HFF-Myc (cell line): ENCODE measurements at regions not wholly inside any gene's neighbourhood (a gene's known extent, or its start where the extent isn't known, plus 50 kb on each side); places are given as distances from the start of the nearest gene placed in this dataset.

Experiments
- DNase-seq: peaks from one replicate; pipeline ENCODE4 v3.0.0-alpha.2; 2011; ENCODE audit warnings: low read depth; ENCODE audit errors: extremely low read depth
- H3K4me3 ChIP-seq: replicated peaks from 2 replicates; pipeline ENCODE4 v1.5.1; 2011; ENCODE audit warnings: low read depth, mild to moderate bottlenecking, control low read depth, low read length
- TF ChIP-seq, protein P1 (sequence below): IDR thresholded peaks from 2 replicates; pipeline ENCODE4 v1.5.1; 2012; ENCODE audit warnings: mild to moderate bottlenecking, low read depth, low read length, control low read depth; ENCODE audit errors: missing control alignments

DNA sequence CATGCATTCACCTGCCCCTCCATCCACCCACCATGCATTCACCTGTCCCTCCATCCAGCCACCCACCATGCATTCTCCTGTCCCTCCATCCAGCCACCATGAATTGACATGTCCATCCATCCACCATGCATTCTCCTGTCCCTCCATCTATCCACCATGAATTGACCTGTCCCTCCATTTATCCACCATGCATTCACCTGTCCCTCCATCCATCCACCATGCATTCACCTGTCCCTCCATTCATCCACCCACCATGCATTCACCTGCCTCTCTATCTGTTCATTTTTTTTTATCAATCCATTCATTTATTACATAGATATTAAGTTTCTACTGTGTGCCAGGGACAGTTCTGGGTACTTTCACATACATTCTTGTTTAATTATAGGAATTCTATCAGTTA, 69.2 kb downstream of the MYCN start:
- H3K4me3 ChIP-seq, result no peak overlapping the region
- DNase-seq, result no peak
- TF ChIP-seq, protein P1, sequence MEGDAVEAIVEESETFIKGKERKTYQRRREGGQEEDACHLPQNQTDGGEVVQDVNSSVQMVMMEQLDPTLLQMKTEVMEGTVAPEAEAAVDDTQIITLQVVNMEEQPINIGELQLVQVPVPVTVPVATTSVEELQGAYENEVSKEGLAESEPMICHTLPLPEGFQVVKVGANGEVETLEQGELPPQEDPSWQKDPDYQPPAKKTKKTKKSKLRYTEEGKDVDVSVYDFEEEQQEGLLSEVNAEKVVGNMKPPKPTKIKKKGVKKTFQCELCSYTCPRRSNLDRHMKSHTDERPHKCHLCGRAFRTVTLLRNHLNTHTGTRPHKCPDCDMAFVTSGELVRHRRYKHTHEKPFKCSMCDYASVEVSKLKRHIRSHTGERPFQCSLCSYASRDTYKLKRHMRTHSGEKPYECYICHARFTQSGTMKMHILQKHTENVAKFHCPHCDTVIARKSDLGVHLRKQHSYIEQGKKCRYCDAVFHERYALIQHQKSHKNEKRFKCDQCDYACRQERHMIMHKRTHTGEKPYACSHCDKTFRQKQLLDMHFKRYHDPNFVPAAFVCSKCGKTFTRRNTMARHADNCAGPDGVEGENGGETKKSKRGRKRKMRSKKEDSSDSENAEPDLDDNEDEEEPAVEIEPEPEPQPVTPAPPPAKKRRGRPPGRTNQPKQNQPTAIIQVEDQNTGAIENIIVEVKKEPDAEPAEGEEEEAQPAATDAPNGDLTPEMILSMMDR, result no peak

DNA sequence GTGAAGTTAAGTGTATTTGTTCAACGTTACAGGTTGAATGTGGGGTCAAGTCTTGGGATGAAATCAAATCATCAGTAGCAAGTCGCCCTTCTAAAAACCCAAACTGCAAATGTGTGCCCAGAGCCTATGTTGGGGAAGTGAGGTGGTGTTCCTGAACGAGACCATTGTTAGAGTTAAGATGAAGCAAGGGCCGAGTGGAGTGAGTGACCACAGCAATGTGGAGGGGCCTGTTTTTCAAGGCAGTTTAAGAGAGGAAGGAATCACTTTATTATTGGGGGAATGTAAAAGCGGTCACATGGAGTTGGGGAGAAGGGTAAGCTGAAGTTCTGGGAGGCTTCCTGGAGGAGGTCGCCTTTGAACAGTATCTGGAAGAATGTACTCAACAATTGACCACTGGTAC, 68.5 kb downstream of the MYCN start:
- TF ChIP-seq, protein P1, result no peak
- DNase-seq, result no peak
- no peak overlapping the region for H3K4me3 ChIP-seq

GRCh38 chr2:16008331-16008850, 68.0 kb downstream of the MYCN start:
- TF ChIP-seq, protein P1, result no peak
- no peak overlapping the region for H3K4me3 ChIP-seq
- no peak for DNase-seq

- no peak for DNase-seq
- no peak overlapping the region for H3K4me3 ChIP-seq
Measured at GRCh38 chr2:16007167-16007934, 67.0 kb downstream of the MYCN start.

DNA sequence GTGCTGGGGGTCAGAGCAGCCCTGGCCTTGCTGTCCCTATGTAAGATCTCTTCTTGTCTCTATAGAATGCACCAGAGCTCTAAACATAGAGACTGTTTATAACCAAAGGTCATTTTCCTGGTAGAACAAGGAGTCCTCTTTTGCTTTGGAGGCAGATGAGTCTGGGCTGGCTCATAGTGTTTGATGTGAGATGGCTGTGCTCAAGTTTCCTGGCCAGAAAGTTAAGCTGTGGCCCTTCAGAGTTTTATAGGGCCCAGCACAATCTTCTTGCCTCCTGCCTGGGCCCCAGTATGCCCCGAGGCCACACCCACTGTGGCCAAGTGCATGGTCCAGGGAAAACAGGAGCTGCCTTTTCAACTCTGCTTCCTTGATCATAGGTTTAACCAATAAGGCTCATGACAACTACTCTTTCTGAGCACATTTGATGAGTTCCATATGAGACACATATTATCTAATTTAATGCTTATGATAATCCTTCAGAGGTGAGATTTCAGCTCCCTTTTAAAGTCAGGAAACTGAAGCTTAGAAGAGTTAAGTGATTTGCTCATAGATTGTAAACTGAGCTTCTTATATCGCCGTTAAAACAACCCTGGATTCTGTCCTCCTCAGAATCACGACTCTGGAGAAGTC, 66.3 kb downstream of the MYCN start:
- TF ChIP-seq, protein P1, result no peak
- DNase-seq, result no peak

More at GRCh38 chr2:16007167-16007934, 67.0 kb downstream of the MYCN start:
- TF ChIP-seq, protein P1, result no peak

DNA sequence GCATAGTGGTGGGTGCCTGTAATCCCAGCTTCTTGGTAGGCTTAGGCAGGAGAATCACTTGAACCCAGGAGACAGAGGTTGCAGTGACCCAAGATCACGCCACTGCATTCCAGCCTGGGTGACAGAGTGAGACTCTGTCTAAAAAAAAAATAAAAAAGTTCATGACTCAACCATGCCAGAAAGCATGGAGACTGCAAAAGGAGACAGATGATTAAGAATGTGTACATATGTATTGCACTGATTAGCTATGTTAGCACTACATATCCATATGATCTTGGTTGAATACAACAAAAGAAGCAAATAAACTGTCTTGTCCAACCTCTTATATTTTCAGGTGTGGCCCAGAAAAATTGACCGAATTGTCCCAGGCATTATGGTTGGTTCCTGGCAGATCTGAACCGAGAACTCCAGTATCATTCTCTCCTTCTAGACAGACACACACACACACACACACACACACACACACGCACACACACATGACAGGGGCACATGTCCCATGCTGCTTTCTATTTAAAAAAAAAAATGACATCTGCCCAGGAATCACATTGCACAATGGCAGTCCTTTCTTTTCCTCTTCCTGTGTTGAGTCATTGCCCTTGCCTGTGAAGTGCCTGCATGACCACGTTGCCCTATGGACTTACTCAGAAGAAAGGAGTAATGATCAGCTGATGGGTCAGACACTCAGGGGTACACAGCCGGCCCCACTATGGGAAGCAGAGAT, 65.6 kb downstream of the MYCN start:
- DNase-seq, result no peak
- TF ChIP-seq, protein P1, result no peak
- H3K4me3 ChIP-seq, result no peak overlapping the region

More for the DNA sequence above, 66.3 kb downstream of the MYCN start:
- no peak overlapping the region for H3K4me3 ChIP-seq
